NB4 (cell line): ENCODE measurements at regions not wholly inside any gene's neighbourhood (a gene's known extent, or its start where the extent isn't known, plus 50 kb on each side); places are given as distances from the start of the nearest gene placed in this dataset.

Experiments
- CTCF ChIP-seq: IDR thresholded peaks from one replicate; pipeline ENCODE4 v1.5.1; 2012; ENCODE audit warnings: low read depth, low read length
- MAX ChIP-seq: IDR thresholded peaks from 2 replicates; pipeline ENCODE4 v1.6.1; 2011; ENCODE audit warnings: low read depth, low read length
- MYC ChIP-seq: IDR thresholded peaks from 2 replicates; pipeline ENCODE4 v1.6.1; 2011; ENCODE audit warnings: low read depth, low read length
- POLR2A ChIP-seq: IDR thresholded peaks from 2 replicates; pipeline ENCODE4 v1.6.1; 2011; ENCODE audit warnings: mild to moderate bottlenecking; ENCODE audit not compliant: insufficient read length; ENCODE audit errors: extremely low read depth

GRCh38 chr2:88955607-88956006 lies 264.1 kb downstream of the RPIA start:
- TF ChIP-seq CTCF = no peak
- no peak for TF ChIP-seq POLR2A
- TF ChIP-seq MAX = no peak
- TF ChIP-seq MYC = no peak
